Panc1 (cell line): ENCODE measurements at regions not wholly inside any gene's neighbourhood (a gene's known extent, or its start where the extent isn't known, plus 50 kb on each side); places are given as distances from the start of the nearest gene placed in this dataset.

Source experiments
- ATAC-seq: fragments of 200-7000 bp; cut with Tn5 transposase; 2 replicates; pipeline ENCODE4 v1.9.1; 2020; ENCODE audit warnings: mild to moderate bottlenecking, moderate library complexity
- BruUV-seq: library from RNA; stranded (reverse); fragments of 400-500 nt; replicated peaks from 2 replicates; lab custom pipeline; 2021; lab: Mats Ljungman, UMichigan
- CTCF ChIA-PET: fragments of 300-600 bp; sonication (Branson Sonifier 250); formaldehyde crosslinking; loops from one replicate; lab custom pipeline; 2022; ENCODE audit warnings: antibody characterized with exemption; lab: Charles Lee
- POLR2A ChIA-PET: fragments of 300-600 bp; sonication (Branson Sonifier 250); formaldehyde crosslinking; loops from one replicate; lab custom pipeline; 2022; ENCODE audit warnings: antibody characterized with exemption; lab: Charles Lee
- DNase-seq: peaks from one replicate; pipeline ENCODE4 v3.0.0-alpha.2; 2010; ENCODE audit warnings: low read depth, low spot score
- H3K27ac ChIP-seq: 2 replicates; pipeline ENCODE4 v1.5.1; 2011; ENCODE audit warnings: mild to moderate bottlenecking, low read length, inconsistent platforms
- H3K27me3 ChIP-seq: fragments of 200-500 bp; sonication (Bioruptor generic); 2 replicates; pipeline ENCODE4 v1.6.0; 2014; ENCODE audit warnings: low read length, inconsistent platforms; ENCODE audit not compliant: control insufficient read depth, insufficient read depth
- H3K36me3 ChIP-seq: fragments of 200-500 bp; sonication (Bioruptor generic); 2 replicates; pipeline ENCODE4 v1.5.1; 2014; ENCODE audit warnings: inconsistent platforms, mild to moderate bottlenecking, low read length, moderate library complexity; ENCODE audit not compliant: control insufficient read depth, insufficient read depth
- H3K4me1 ChIP-seq: 2 replicates; pipeline ENCODE4 v1.5.1; 2011; ENCODE audit warnings: inconsistent platforms, mild to moderate bottlenecking, low read length, moderate library complexity; ENCODE audit not compliant: control insufficient read depth, insufficient read depth
- H3K4me3 ChIP-seq, 2 experiments: 2 replicates each; pipeline ENCODE4 v1.5.1; 2011 to 2012; ENCODE audit warnings: low read depth in 2 of 2, low read length in 2 of 2, mild to moderate bottlenecking in 2 of 2, inconsistent platforms in 1 of 2, moderate library complexity in 1 of 2
- H3K9me3 ChIP-seq: fragments of 200-500 bp; sonication (Bioruptor generic); 2 replicates; pipeline ENCODE4 v1.5.1; 2014; ENCODE audit warnings: low read depth, mild to moderate bottlenecking, inconsistent platforms, low read length, moderate library complexity; ENCODE audit not compliant: control insufficient read depth, insufficient read depth
- POLR2AphosphoS5 ChIP-seq: IDR thresholded peaks from 2 replicates; pipeline ENCODE4 v1.6.1; 2012; ENCODE audit warnings: mild to moderate bottlenecking, low read depth, low read length, moderate library complexity
- REST ChIP-seq, 2 experiments: IDR thresholded peaks; 2 replicates each; pipeline ENCODE4 v1.6.1; 2011 to 2012; ENCODE audit warnings: low read depth in 2 of 2, control low read depth in 1 of 2, low read length in 1 of 2, mild to moderate bottlenecking in 1 of 2, moderate library complexity in 1 of 2; ENCODE audit not compliant: insufficient read depth in 1 of 2
- SIN3A ChIP-seq: IDR thresholded peaks from 2 replicates; pipeline ENCODE4 v1.6.1; 2012; ENCODE audit warnings: low read depth, mild to moderate bottlenecking, low read length, moderate library complexity, borderline replicate concordance; ENCODE audit not compliant: insufficient read depth
- TCF7L2 ChIP-seq: IDR thresholded peaks from 2 replicates; pipeline ENCODE4 v1.6.1; 2011; ENCODE audit warnings: mild to moderate bottlenecking, low read depth, low read length, inconsistent platforms
- in situ Hi-C: cut with HindIII; loops from 2 replicates; pipeline ENCODE4 v1.10.0; 2016; ENCODE audit warnings: low sequenced_read_pairs, low pct_unique_long_range_greater_than_20kb
- intact Hi-C: fragments of 100-400 bp; cut with micrococcal nuclease; formaldehyde crosslinking; loops from one replicate; pipeline ENCODE4 v1.10.0; 2022; ENCODE audit not compliant: unreplicated experiment
- TF ChIP-seq, protein P1 (sequence below): fragments of 450-650 bp; IDR thresholded peaks from 2 replicates; pipeline ENCODE4 v1.5.1; 2017; ENCODE audit warnings: mild to moderate bottlenecking

- Histone ChIP-seq H3K36me3 (no peaks in the 10 kb centered on the region), H3K27ac (no peak overlapping the region), H3K4me1 (no peaks in the 10 kb centered on the region), H3K9me3 (no peaks in the 10 kb centered on the region), H3K4me3 (no peak overlapping the region), H3K27me3 (no peaks in the 10 kb centered on the region)
- DNase-seq: no peak
- no TSS peak for BruUV-seq
- intact Hi-C loops (no loop called here), in situ Hi-C loops (no loop called here)
- no peak for TF ChIP-seq TCF7L2
- TF ChIP-seq, protein P1, sequence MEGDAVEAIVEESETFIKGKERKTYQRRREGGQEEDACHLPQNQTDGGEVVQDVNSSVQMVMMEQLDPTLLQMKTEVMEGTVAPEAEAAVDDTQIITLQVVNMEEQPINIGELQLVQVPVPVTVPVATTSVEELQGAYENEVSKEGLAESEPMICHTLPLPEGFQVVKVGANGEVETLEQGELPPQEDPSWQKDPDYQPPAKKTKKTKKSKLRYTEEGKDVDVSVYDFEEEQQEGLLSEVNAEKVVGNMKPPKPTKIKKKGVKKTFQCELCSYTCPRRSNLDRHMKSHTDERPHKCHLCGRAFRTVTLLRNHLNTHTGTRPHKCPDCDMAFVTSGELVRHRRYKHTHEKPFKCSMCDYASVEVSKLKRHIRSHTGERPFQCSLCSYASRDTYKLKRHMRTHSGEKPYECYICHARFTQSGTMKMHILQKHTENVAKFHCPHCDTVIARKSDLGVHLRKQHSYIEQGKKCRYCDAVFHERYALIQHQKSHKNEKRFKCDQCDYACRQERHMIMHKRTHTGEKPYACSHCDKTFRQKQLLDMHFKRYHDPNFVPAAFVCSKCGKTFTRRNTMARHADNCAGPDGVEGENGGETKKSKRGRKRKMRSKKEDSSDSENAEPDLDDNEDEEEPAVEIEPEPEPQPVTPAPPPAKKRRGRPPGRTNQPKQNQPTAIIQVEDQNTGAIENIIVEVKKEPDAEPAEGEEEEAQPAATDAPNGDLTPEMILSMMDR: no peak
- TF ChIP-seq SIN3A: no peak
- TF ChIP-seq REST (IDR thresholded peaks at IDR 0.05; ENCODE audit: insufficient read depth in 1 of 2, low read depth in 2 of 2, low read length in 1 of 2): no peak
- TF ChIP-seq POLR2AphosphoS5: no peak
- ChIA-PET CTCF (no interaction called here), POLR2A (no interaction called here)
- ATAC-seq: no peak
These were observed 466.9 kb downstream of the CBLN4 start for GRCh38 chr20:55538261-55538908.

DNA sequence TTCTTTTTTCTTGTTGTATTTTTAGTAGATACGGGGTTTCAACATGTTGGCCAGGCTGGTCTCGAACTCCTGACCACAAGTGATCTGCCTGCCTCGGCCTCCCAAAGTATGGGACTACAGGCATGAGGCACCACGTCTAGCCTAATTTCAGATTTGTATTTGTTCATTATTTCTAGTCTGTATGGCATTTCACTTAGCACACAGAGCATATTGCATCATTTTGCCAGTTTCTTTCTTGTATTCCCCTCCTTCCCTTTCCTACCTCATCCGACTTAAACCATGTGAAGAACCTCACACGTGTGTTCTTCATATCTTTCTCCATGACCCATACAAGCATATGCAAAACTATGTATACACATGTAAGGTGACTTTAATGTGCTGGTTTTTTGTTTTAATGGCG, 470.0 kb downstream of the CBLN4 start:
- TF ChIP-seq, protein P1: no peak
- TF ChIP-seq REST (IDR thresholded peaks at IDR 0.05; ENCODE audit: insufficient read depth in 1 of 2, low read depth in 2 of 2, low read length in 1 of 2) (no peak), TCF7L2 (no peak), SIN3A (no peak), POLR2AphosphoS5 (no peak)
- Histone ChIP-seq H3K36me3 (no peaks in the 10 kb centered on the region), H3K4me1 (no peaks in the 10 kb centered on the region), H3K9me3 (peaks cover 8% of the 10 kb centered on the region; the same call in 1 of the 2 replicates), H3K27me3 (no peaks in the 10 kb centered on the region), H3K27ac (no peak overlapping the region), H3K4me3 (no peak overlapping the region)
- ChIA-PET POLR2A (no interaction called here), CTCF (no interaction called here)
- in situ Hi-C loops (no loop called here), intact Hi-C loops (no loop called here)
- BruUV-seq: no TSS peak
- ATAC-seq (no peak), DNase-seq (no peak)
